ENCODE measurements at regions not wholly inside any gene's neighbourhood (a gene's known extent, or its start where the extent isn't known, plus 50 kb on each side); places are given as distances from the start of the nearest gene placed in this dataset.

GRCh38 chr3:73299184-73299691 is 237.8 kb downstream of the EBLN2 start:
- ATAC-seq (no peak), DNase-seq (no peak)
- no peak overlapping the region for H3K27ac Mint-ChIP-seq
- CTCF ChIA-PET: no interaction called here
- POLR2A ChIA-PET: no interaction called here
- H3K4me3 Mint-ChIP-seq: no peak overlapping the region
- H3K27me3 Mint-ChIP-seq: peaks cover 6% of the 10 kb centered on the region
- H3K36me3 Mint-ChIP-seq (ENCODE audit: low read depth): no peaks in the 10 kb centered on the region
- H3K4me1 Mint-ChIP-seq: no peaks in the 10 kb centered on the region
- intact Hi-C loops (cut with DNase I, micrococcal nuclease): no loop called here
- H3K9me3 Mint-ChIP-seq (ENCODE audit: low read depth): no peaks in the 10 kb centered on the region

- intact Hi-C loops (cut with DNase I, micrococcal nuclease): no loop called here
- Mint-ChIP-seq H3K9me3 (ENCODE audit: low read depth) (peaks cover 1% of the 10 kb centered on the region), H3K4me3 (no peak overlapping the region), H3K27ac (no peak overlapping the region), H3K27me3 (peaks cover 5% of the 10 kb centered on the region), H3K4me1 (no peaks in the 10 kb centered on the region), H3K36me3 (ENCODE audit: low read depth) (no peaks in the 10 kb centered on the region)
- DNase-seq: no peak
- ChIA-PET CTCF (interaction anchor here (1.2 kb wide), 1 partner anchor 30 kb away, joined by 3 read pairs; no protein-coding TSS in a partner anchor), POLR2A (no interaction called here)
- no peak for ATAC-seq
Measured at GRCh38 chr3:73314151-73314951, 252.9 kb downstream of the EBLN2 start.

- H3K27ac Mint-ChIP-seq: no peak overlapping the region
Measured at GRCh38 chr3:73315706-73316105, 254.2 kb downstream of the EBLN2 start.

GRCh38 chr3:73319179-73319769 is 257.8 kb downstream of the EBLN2 start:
- H3K27me3 Mint-ChIP-seq: peaks cover 6% of the 10 kb centered on the region
- POLR2A ChIA-PET: no interaction called here
- H3K4me1 Mint-ChIP-seq: no peaks in the 10 kb centered on the region
- H3K27ac Mint-ChIP-seq: no peak overlapping the region
- H3K4me3 Mint-ChIP-seq: no peak overlapping the region
- no peak for DNase-seq
- CTCF ChIA-PET: interaction anchor here (0.7 kb wide), 1 partner anchor 386 kb away, joined by 3 read pairs; no protein-coding TSS in a partner anchor
- intact Hi-C loops (cut with DNase I, micrococcal nuclease): no loop called here
- peaks cover 3% of the 10 kb centered on the region for H3K9me3 Mint-ChIP-seq (ENCODE audit: low read depth)
- H3K36me3 Mint-ChIP-seq (ENCODE audit: low read depth): no peaks in the 10 kb centered on the region
- no peak for ATAC-seq

More at GRCh38 chr3:73315706-73316105, 254.2 kb downstream of the EBLN2 start:
- ChIA-PET POLR2A (no interaction called here), CTCF (interaction anchor here (0.8 kb wide), 1 partner anchor 249 kb away, joined by 3 read pairs; no protein-coding TSS in a partner anchor)
- H3K9me3 Mint-ChIP-seq (ENCODE audit: low read depth): peaks cover 1% of the 10 kb centered on the region
- peaks cover 5% of the 10 kb centered on the region for H3K27me3 Mint-ChIP-seq
- H3K36me3 Mint-ChIP-seq (ENCODE audit: low read depth): no peaks in the 10 kb centered on the region
- ATAC-seq: no peak
- no peaks in the 10 kb centered on the region for H3K4me1 Mint-ChIP-seq
- DNase-seq: no peak
- intact Hi-C loops (cut with DNase I, micrococcal nuclease): no loop called here
- H3K4me3 Mint-ChIP-seq: no peak overlapping the region

GRCh38 chr3:73321286-73321999 is 260.0 kb downstream of the EBLN2 start:
- H3K36me3 Mint-ChIP-seq (ENCODE audit: low read depth): no peaks in the 10 kb centered on the region
- ChIA-PET POLR2A (no interaction called here), CTCF (interaction anchor here (0.6 kb wide), 1 partner anchor 24 kb away, joined by 3 read pairs; no protein-coding TSS in a partner anchor)
- H3K4me1 Mint-ChIP-seq: no peaks in the 10 kb centered on the region
- no peak overlapping the region for H3K27ac Mint-ChIP-seq
- H3K4me3 Mint-ChIP-seq: no peak overlapping the region
- ATAC-seq (no peak), DNase-seq (no peak)
- peaks cover 6% of the 10 kb centered on the region for H3K27me3 Mint-ChIP-seq
- intact Hi-C loops (cut with DNase I, micrococcal nuclease): no loop called here
- H3K9me3 Mint-ChIP-seq (ENCODE audit: low read depth): peaks cover 3% of the 10 kb centered on the region

- no peaks in the 10 kb centered on the region for H3K36me3 Mint-ChIP-seq (ENCODE audit: low read depth)
- H3K27ac Mint-ChIP-seq: no peak overlapping the region
- peaks cover 8% of the 10 kb centered on the region for H3K27me3 Mint-ChIP-seq
- ATAC-seq (no peak), DNase-seq (no peak)
- POLR2A ChIA-PET: no interaction called here
- no peak overlapping the region for H3K4me3 Mint-ChIP-seq
- intact Hi-C loops (cut with DNase I, micrococcal nuclease): no loop called here
- no peaks in the 10 kb centered on the region for H3K4me1 Mint-ChIP-seq
- peaks cover 3% of the 10 kb centered on the region for H3K9me3 Mint-ChIP-seq (ENCODE audit: low read depth)
- CTCF ChIA-PET: no interaction called here
Measured at GRCh38 chr3:73324203-73325155, 263.0 kb downstream of the EBLN2 start.

- Mint-ChIP-seq H3K9me3 (ENCODE audit: low read depth) (peaks cover 3% of the 10 kb centered on the region), H3K4me3 (no peak overlapping the region), H3K27ac (no peak overlapping the region), H3K36me3 (ENCODE audit: low read depth) (no peaks in the 10 kb centered on the region), H3K4me1 (no peaks in the 10 kb centered on the region), H3K27me3 (peaks cover 10% of the 10 kb centered on the region)
- no peak for ATAC-seq
- intact Hi-C loops (cut with DNase I, micrococcal nuclease): no loop called here
- ChIA-PET POLR2A (no interaction called here), CTCF (no interaction called here)
- no peak for DNase-seq
Measured at GRCh38 chr3:73326396-73326795, 264.9 kb downstream of the EBLN2 start.

- no peak overlapping the region for H3K27ac Mint-ChIP-seq
Measured at GRCh38 chr3:73327052-73327451, 265.6 kb downstream of the EBLN2 start.

More at GRCh38 chr3:73327052-73327451, 265.6 kb downstream of the EBLN2 start:
- H3K4me1 Mint-ChIP-seq: no peaks in the 10 kb centered on the region
- no peak overlapping the region for H3K4me3 Mint-ChIP-seq
- POLR2A ChIA-PET: no interaction called here
- CTCF ChIA-PET: no interaction called here
- H3K36me3 Mint-ChIP-seq (ENCODE audit: low read depth): no peaks in the 10 kb centered on the region
- intact Hi-C loops (cut with DNase I, micrococcal nuclease): no loop called here
- H3K9me3 Mint-ChIP-seq (ENCODE audit: low read depth): peaks cover 1% of the 10 kb centered on the region
- peaks cover 7% of the 10 kb centered on the region for H3K27me3 Mint-ChIP-seq
- DNase-seq (no peak), ATAC-seq (no peak)

All from activated CD4-positive, alpha-beta T cell treated with anti-CD3 and anti-CD28 coated beads for 36 hours (primary cell).